ENCODE measurements at regions not wholly inside any gene's neighbourhood (a gene's known extent, or its start where the extent isn't known, plus 50 kb on each side); places are given as distances from the start of the nearest gene placed in this dataset.
A peak's percentile ranks its signal among the peaks of the same experiment; 100 is the strongest.

DNA sequence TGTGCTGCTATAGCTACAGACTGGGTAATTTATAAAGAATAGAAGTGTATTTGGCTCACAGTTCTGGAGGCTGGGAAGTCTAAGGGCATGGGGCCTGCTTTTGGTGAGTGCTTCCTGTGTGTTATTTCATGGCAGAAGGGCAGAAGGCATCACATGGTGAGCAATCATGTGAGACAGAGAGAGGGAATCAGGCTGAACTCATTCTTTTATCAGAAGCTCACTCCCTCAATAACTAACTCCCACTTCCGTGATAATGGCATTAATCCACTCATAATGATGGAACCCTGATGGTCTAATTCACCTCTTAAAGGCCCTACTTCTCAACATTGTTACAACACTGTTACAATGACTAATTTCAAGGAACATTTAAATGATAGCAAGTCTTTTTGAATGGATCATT lies 129.4 kb downstream of the FAT4 start:
- Histone ChIP-seq H3K9me3 (no peaks in the 10 kb centered on the region), H3K27me3 (no peaks in the 10 kb centered on the region), H3K4me3 (no peak overlapping the region), H3K4me1 (peaks cover 0 to 10% (median 0%) of the 10 kb centered on the region in 3 donors), H3K27ac (no peak overlapping the region), H3K36me3 (peaks cover 0 to 11% of the 10 kb centered on the region in 2 donors)
- TF ChIP-seq POLR2A (IDR thresholded peaks at IDR 0.05), result no peak
- TF ChIP-seq, protein P1, sequence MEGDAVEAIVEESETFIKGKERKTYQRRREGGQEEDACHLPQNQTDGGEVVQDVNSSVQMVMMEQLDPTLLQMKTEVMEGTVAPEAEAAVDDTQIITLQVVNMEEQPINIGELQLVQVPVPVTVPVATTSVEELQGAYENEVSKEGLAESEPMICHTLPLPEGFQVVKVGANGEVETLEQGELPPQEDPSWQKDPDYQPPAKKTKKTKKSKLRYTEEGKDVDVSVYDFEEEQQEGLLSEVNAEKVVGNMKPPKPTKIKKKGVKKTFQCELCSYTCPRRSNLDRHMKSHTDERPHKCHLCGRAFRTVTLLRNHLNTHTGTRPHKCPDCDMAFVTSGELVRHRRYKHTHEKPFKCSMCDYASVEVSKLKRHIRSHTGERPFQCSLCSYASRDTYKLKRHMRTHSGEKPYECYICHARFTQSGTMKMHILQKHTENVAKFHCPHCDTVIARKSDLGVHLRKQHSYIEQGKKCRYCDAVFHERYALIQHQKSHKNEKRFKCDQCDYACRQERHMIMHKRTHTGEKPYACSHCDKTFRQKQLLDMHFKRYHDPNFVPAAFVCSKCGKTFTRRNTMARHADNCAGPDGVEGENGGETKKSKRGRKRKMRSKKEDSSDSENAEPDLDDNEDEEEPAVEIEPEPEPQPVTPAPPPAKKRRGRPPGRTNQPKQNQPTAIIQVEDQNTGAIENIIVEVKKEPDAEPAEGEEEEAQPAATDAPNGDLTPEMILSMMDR (IDR thresholded peaks at IDR 0.05), result peak in 1 of 4 experiments; percentile 3
- 83 to 100% methylated on average over 1 of the region's 1 CpG for WGBS, 2 donors (ENCODE audit: low coverage in 1 of 2)
- ATAC-seq, result no peak

DNA sequence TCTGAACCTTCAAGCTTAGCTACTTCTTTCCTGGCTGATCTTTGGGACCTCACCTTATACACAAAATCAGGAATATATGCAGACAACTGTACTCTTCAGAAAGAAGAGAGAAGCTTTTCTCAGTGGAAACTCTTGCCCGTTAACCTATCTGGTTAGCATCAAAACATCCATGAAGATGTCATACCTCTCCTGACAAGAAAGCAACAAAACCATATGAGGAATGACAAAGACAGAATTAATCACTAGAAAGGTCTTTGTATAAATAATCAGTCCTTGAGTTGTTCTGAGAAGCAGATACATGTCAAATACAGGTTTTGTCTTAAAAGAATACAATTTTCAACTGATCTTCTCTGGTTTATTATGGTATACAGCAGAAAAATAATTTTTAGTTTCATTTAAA lies 130.8 kb downstream of the FAT4 start:
- WGBS, 2 donors (ENCODE audit: low coverage in 1 of 2), result 22 to 67% methylated on average over 1 of the region's 1 CpG
- Histone ChIP-seq H3K27me3 (no peaks in the 10 kb centered on the region), H3K9me3 (no peaks in the 10 kb centered on the region), H3K27ac (no peak overlapping the region), H3K4me1 (peaks cover 0 to 10% (median 0%) of the 10 kb centered on the region in 3 donors), H3K4me3 (no peak overlapping the region), H3K36me3 (peaks cover 0 to 25% of the 10 kb centered on the region in 2 donors)
- ATAC-seq, result no peak
- TF ChIP-seq EP300 (IDR thresholded peaks at IDR 0.05), result no peak
- no peak for TF ChIP-seq POLR2A (IDR thresholded peaks at IDR 0.05)
- TF ChIP-seq, protein P1 (IDR thresholded peaks at IDR 0.05), result no peak
- TF ChIP-seq POLR2AphosphoS5 (IDR thresholded peaks at IDR 0.05), result no peak

DNA sequence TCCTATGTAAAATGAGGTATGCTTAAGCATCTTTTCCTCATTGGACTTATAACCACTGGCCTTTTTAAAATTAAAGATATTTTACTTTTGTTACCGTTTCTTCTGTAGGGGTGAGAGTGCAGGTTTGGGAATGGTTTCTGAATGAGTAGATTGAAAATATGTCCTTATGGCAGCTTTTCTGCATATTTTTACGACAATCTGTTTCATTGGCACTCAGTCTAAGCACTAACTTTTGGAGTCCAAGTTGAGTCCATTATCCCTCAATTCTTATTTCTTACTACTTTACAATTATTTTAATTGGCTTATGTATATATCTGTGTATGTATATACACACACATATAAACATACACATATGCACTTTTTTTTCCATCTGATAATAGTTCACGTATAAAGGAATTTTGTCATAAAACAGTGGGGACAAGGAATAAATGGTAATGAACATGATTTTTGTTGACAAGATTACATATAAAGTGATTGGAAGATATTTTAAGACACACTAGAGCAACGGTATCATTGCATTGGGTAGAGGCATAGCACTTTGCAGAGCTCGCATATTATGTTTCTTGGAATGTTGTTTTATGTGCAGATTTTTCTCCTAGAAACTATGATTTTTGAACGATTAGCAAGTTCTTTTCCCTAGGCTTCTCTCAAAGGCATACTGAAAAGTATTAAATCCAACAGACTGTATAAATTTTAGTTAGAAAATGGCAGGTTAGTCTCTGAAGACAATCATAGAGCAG lies 133.0 kb downstream of the FAT4 start:
- no peak overlapping the region for H3K4me3 ChIP-seq
- WGBS, 2 donors (ENCODE audit: low coverage in 1 of 2), result 72 to 73% methylated on average over 5 to 6 of the region's 6 CpGs
- ATAC-seq, result no peak
- H3K27me3 ChIP-seq, result no peaks in the 10 kb centered on the region
- peaks cover 0 to 10% (median 0%) of the 10 kb centered on the region in 3 donors for H3K4me1 ChIP-seq
- no peak for TF ChIP-seq POLR2A (IDR thresholded peaks at IDR 0.05)
- TF ChIP-seq, protein P1 (IDR thresholded peaks at IDR 0.05), result no peak
- no peaks in the 10 kb centered on the region for H3K9me3 ChIP-seq
- no peak overlapping the region for H3K27ac ChIP-seq
- H3K36me3 ChIP-seq, result peaks cover 0 to 43% of the 10 kb centered on the region in 2 donors

DNA sequence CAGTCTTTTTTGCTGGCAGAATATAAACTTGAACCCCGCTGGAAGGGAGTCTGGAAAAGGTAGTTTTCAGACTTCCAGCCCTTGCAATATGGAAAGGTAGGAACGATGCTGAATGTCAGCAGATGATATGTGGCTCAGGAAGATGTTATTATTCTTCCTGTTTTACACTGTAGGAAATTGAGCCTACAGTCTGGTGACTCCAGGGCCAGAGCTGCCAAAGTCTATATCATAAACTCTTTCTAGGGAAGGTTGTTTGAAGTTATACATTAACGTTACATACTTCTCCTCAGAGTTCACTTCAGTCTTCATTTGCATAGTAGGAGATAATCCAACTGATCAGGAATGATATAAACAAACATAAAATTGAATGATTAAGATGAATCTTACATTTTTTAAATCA lies 141.3 kb downstream of the FAT4 start:
- 74 to 83% methylated on average over 2 to 3 of the region's 3 CpGs for WGBS, 2 donors (ENCODE audit: low coverage in 1 of 2)
- peaks cover 0 to 16% of the 10 kb centered on the region in 2 donors for H3K36me3 ChIP-seq
- no peaks in the 10 kb centered on the region for H3K27me3 ChIP-seq
- no peak overlapping the region for H3K27ac ChIP-seq
- no peaks in the 10 kb centered on the region for H3K4me1 ChIP-seq
- no peak overlapping the region for H3K4me3 ChIP-seq
- TF ChIP-seq POLR2AphosphoS5 (IDR thresholded peaks at IDR 0.05), result no peak
- no peak for ATAC-seq
- H3K9me3 ChIP-seq, result no peaks in the 10 kb centered on the region

DNA sequence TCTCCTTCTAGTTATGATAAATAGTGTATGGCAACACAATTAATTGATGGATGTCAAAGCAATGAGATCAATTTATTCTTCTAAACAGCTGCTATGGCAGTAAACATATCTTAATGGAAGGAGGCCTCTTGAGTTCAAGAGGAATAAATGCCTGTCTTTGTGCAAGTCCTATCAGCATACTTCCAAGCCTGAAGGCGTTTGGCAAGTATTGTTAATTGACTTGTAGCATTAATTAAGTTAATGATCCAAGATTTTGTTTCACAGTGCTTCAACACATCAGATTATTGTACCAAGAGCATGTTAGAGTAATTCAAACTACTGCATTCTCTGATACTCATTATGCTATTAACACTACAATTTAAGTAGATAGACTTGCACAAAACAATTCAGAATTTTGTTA lies 144.8 kb downstream of the FAT4 start:
- no peaks in the 10 kb centered on the region for H3K4me1 ChIP-seq
- H3K27ac ChIP-seq, result no peak overlapping the region
- H3K36me3 ChIP-seq, result no peaks in the 10 kb centered on the region
- WGBS, 2 donors (ENCODE audit: low coverage in 1 of 2), result 72 to 100% methylated on average over 1 of the region's 1 CpG
- H3K27me3 ChIP-seq, result no peaks in the 10 kb centered on the region
- TF ChIP-seq POLR2AphosphoS5 (IDR thresholded peaks at IDR 0.05) (no peak), POLR2A (IDR thresholded peaks at IDR 0.05) (no peak), EP300 (IDR thresholded peaks at IDR 0.05) (no peak)
- TF ChIP-seq, protein P1 (IDR thresholded peaks at IDR 0.05), result no peak
- ATAC-seq, result no peak
- H3K4me3 ChIP-seq, result no peak overlapping the region
- H3K9me3 ChIP-seq, result no peaks in the 10 kb centered on the region
